ENCODE measurements at regions not wholly inside any gene's neighbourhood (a gene's known extent, or its start where the extent isn't known, plus 50 kb on each side); places are given as distances from the start of the nearest gene placed in this dataset.

DNA sequence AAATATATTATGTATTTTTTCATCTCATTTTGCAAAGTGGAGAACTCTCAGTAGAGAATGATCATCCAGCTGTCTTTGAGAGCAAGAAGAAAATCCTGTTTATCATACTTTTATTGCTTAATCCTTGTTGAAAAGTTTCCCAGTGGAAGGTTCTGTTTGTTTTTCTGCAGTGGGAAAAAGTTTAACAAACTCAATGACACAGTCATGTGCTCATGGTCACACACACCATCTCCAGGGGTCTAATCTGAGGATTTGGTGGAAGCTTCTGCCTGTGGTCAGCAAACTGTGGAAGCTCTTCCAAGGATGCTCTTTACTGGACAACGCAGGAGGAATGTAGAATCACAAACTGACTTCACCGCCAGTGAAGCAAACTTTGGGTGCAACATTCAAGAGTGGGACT, 1003.9 kb downstream of the SORCS3 start:
- no peak for TF ChIP-seq SP4 (IDR thresholded peaks at IDR 0.05; ENCODE audit: low read length)
- TF ChIP-seq, protein P1, sequence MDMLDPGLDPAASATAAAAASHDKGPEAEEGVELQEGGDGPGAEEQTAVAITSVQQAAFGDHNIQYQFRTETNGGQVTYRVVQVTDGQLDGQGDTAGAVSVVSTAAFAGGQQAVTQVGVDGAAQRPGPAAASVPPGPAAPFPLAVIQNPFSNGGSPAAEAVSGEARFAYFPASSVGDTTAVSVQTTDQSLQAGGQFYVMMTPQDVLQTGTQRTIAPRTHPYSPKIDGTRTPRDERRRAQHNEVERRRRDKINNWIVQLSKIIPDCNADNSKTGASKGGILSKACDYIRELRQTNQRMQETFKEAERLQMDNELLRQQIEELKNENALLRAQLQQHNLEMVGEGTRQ (IDR thresholded peaks at IDR 0.05; ENCODE audit: low read length), result no peak
- no peak for TF ChIP-seq RAD21 (IDR thresholded peaks at IDR 0.05 in 1 of 2, conservative IDR thresholded peaks at IDR 0.05 in 1 of 2; ENCODE audit: low read depth in 2 of 2, low read length in 2 of 2)
- no peak for TF ChIP-seq SAP30 (IDR thresholded peaks at IDR 0.05; ENCODE audit: insufficient read depth, insufficient replicate concordance, low read length)
- no peak for TF ChIP-seq CBX8 (IDR thresholded peaks at IDR 0.05; ENCODE audit: borderline replicate concordance, low read depth, low read length)
- TF ChIP-seq TAF1 (IDR thresholded peaks at IDR 0.05; ENCODE audit: low read depth, low read length), result no peak
- no peak for TF ChIP-seq NANOG (IDR thresholded peaks at IDR 0.05; ENCODE audit: insufficient read depth, low read depth, low read length, poor library complexity, severe bottlenecking)
- no peak for TF ChIP-seq POLR2AphosphoS5 (IDR thresholded peaks at IDR 0.05; ENCODE audit: low read depth, low read length)
- no peak for TF ChIP-seq EP300 (IDR thresholded peaks at IDR 0.05; ENCODE audit: borderline replicate concordance in 1 of 2, low read depth in 2 of 2, low read length in 2 of 2)
- TF ChIP-seq, protein P2, sequence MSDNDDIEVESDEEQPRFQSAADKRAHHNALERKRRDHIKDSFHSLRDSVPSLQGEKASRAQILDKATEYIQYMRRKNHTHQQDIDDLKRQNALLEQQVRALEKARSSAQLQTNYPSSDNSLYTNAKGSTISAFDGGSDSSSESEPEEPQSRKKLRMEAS (IDR thresholded peaks at IDR 0.05), result no peak
- no peak for TF ChIP-seq GABPA (IDR thresholded peaks at IDR 0.05; ENCODE audit: borderline replicate concordance, insufficient read depth, low read length)
- TF ChIP-seq SRF (IDR thresholded peaks at IDR 0.05; ENCODE audit: low read depth, low read length), result no peak

More for the DNA sequence above, 1003.9 kb downstream of the SORCS3 start:
- no peak for FAIRE-seq
- Histone ChIP-seq H4K20me1 (replicated peaks in 1 of 2; ENCODE audit: control insufficient read depth in 1 of 2, insufficient read depth in 2 of 2, low read length in 2 of 2) (no peaks in the 10 kb centered on the region), H4K91ac (replicated peaks; ENCODE audit: insufficient read length, low read length) (no peak overlapping the region), H3K4me1 (replicated peaks in 1 of 4; ENCODE audit: control insufficient read depth in 3 of 4, insufficient read depth in 4 of 4, low read length in 3 of 4) (peaks cover 0 to 3% (median 0%) of the 10 kb centered on the region in 4 experiments; a peak in 2 of 7 replicates), H3K4me3 (ENCODE audit: extremely low read depth in 1 of 4, insufficient read depth in 2 of 4, low read depth in 3 of 4, low read length in 4 of 4) (no peak overlapping the region), H3K18ac (ENCODE audit: extremely low read depth, low read length) (no peak overlapping the region), H3K4ac (replicated peaks; ENCODE audit: insufficient read length, low read depth, low read length) (no peak overlapping the region), H2BK12ac (ENCODE audit: low read depth, low read length) (no peak overlapping the region), H3K9ac (replicated peaks in 1 of 4; ENCODE audit: extremely low read depth in 1 of 4, low read depth in 3 of 4, low read length in 3 of 4) (no peak overlapping the region), H3K27ac (ENCODE audit: low read depth, low read length) (no peak overlapping the region), H2BK20ac (ENCODE audit: low read length) (no peak overlapping the region), H3K79me1 (ENCODE audit: low read depth, low read length) (no peaks in the 10 kb centered on the region), H3K36me3 (ENCODE audit: control insufficient read depth in 2 of 4, insufficient read depth in 4 of 4, low read length in 3 of 4) (no peaks in the 10 kb centered on the region), H2AK5ac (ENCODE audit: low read depth, low read length) (no peak overlapping the region), H2BK120ac (replicated peaks; ENCODE audit: low read depth, low read length) (no peak overlapping the region), H4K8ac (ENCODE audit: extremely low read depth, insufficient read depth, low read length) (no peak overlapping the region), H3K14ac (ENCODE audit: insufficient read length) (no peak overlapping the region), H2AFZ (ENCODE audit: low read length) (no peak overlapping the region), H4K5ac (ENCODE audit: insufficient read length, low read depth, low read length) (no peak overlapping the region), H3K23ac (ENCODE audit: insufficient read length) (no peak overlapping the region), H3K27me3 (replicated peaks in 1 of 4; ENCODE audit: control insufficient read depth in 3 of 4, extremely low read depth in 1 of 4, insufficient read depth in 3 of 4, low read length in 3 of 4) (no peaks in the 10 kb centered on the region), H3K23me2 (ENCODE audit: low read depth, low read length) (no peaks in the 10 kb centered on the region), H3K79me2 (ENCODE audit: control insufficient read depth in 1 of 2, insufficient read depth in 2 of 2, low read length in 2 of 2) (no peaks in the 10 kb centered on the region), H2BK5ac (ENCODE audit: low read depth, low read length) (no peak overlapping the region), H2BK15ac (ENCODE audit: low read length) (no peak overlapping the region), H3K9me3 (ENCODE audit: insufficient read depth in 2 of 2, low read depth in 1 of 2, low read length in 1 of 2) (no peaks in the 10 kb centered on the region), H3K56ac (replicated peaks; ENCODE audit: insufficient read length, low read depth, low read length) (no peak overlapping the region), H3K4me2 (ENCODE audit: insufficient read depth in 1 of 2, low read depth in 2 of 2, low read length in 2 of 2) (no peak overlapping the region)
- WGBS, 2 experiments (ENCODE audit: extremely low coverage in 1 of 2, insufficient coverage in 1 of 2, insufficient read length in 1 of 2, insufficient replicate concordance in 2 of 2, low coverage in 1 of 2, low lambda C conversion rate in 2 of 2, missing lambda C conversion rate in 1 of 2), result 94% methylated on average over 2 of the region's 2 CpGs; no CpG with 5 or more reads in 1 of the 2 experiments
- CTCF ChIA-PET (ENCODE audit: partially characterized antibody), result no interaction called here
- POLR2A ChIA-PET (ENCODE audit: partially characterized antibody), result no interaction called here
- no peak for DNase-seq (ENCODE audit: low read depth in 1 of 2, low spot score in 2 of 2)
